DOHH2 (cell line): ENCODE measurements at regions not wholly inside any gene's neighbourhood (a gene's known extent, or its start where the extent isn't known, plus 50 kb on each side); places are given as distances from the start of the nearest gene placed in this dataset.

Source experiments
- H3F3A ChIP-seq: fragments of 200-600 bp; sonication (generic), shearing (Covaris generic); 2 replicates; pipeline ENCODE4 v1.6.0; 2016; ENCODE audit warnings: antibody characterized with exemption, mild to moderate bottlenecking; ENCODE audit not compliant: control insufficient read depth, insufficient read depth
- H3K27ac ChIP-seq: fragments of 200-600 bp; sonication (generic); 2 replicates; pipeline ENCODE4 v1.5.1; 2014; ENCODE audit warnings: low read depth, mild to moderate bottlenecking, low read length, moderate library complexity
- H3K27me3 ChIP-seq: fragments of 200-600 bp; sonication (generic); 2 replicates; pipeline ENCODE4 v1.6.1; 2014; ENCODE audit warnings: mild to moderate bottlenecking, low read length, mixed read lengths; ENCODE audit not compliant: control insufficient read depth
- H3K36me3 ChIP-seq: fragments of 200-600 bp; sonication (generic); 2 replicates; pipeline ENCODE4 v1.6.1; 2014; ENCODE audit warnings: mild to moderate bottlenecking, low read length, moderate library complexity, mixed read lengths; ENCODE audit not compliant: control insufficient read depth
- H3K4me1 ChIP-seq: fragments of 200-600 bp; sonication (generic); 2 replicates; pipeline ENCODE4 v1.6.1; 2014; ENCODE audit warnings: mild to moderate bottlenecking, low read length, mixed read lengths; ENCODE audit not compliant: control insufficient read depth
- H3K4me2 ChIP-seq: fragments of 200-600 bp; sonication (generic); 2 replicates; pipeline ENCODE4 v1.6.0; 2014; ENCODE audit warnings: mild to moderate bottlenecking, low read length, moderate library complexity
- H3K4me3 ChIP-seq: fragments of 200-600 bp; sonication (generic); 2 replicates; pipeline ENCODE4 v1.5.1; 2014; ENCODE audit warnings: mild to moderate bottlenecking, low read length, mixed read lengths
- H3K79me2 ChIP-seq: fragments of 200-600 bp; sonication (generic); 2 replicates; pipeline ENCODE4 v1.6.1; 2014; ENCODE audit warnings: mild to moderate bottlenecking, low read length, mixed read lengths; ENCODE audit not compliant: control insufficient read depth
- H3K9me2 ChIP-seq: fragments of 200-600 bp; sonication (generic); replicated peaks from 2 replicates; pipeline ENCODE4 v1.6.1; 2014; ENCODE audit warnings: mild to moderate bottlenecking, low read length, mixed read lengths; ENCODE audit not compliant: control insufficient read depth
- H3K9me3 ChIP-seq: fragments of 200-600 bp; sonication (generic); 2 replicates; pipeline ENCODE4 v1.6.1; 2014; ENCODE audit warnings: antibody characterized with exemption, low read length, mixed read lengths; ENCODE audit not compliant: control insufficient read depth, insufficient read depth
- H4K20me1 ChIP-seq: fragments of 200-600 bp; sonication (generic); 2 replicates; pipeline ENCODE4 v1.6.0; 2014; ENCODE audit warnings: low read depth, mild to moderate bottlenecking, antibody characterized with exemption, low read length, moderate library complexity; ENCODE audit not compliant: control insufficient read depth, insufficient read depth
- CTCF ChIP-seq: fragments of 200-600 bp; sonication (generic); IDR thresholded peaks from one replicate; pipeline ENCODE4 v1.5.1; 2014; ENCODE audit warnings: antibody characterized with exemption, mild to moderate bottlenecking, low read depth, low read length; ENCODE audit not compliant: poor library complexity, severe bottlenecking
- EZH2phosphoT487 ChIP-seq: fragments of 200-600 bp; sonication (generic); IDR thresholded peaks from 2 replicates; pipeline ENCODE4 v1.6.1; 2017; ENCODE audit warnings: borderline replicate concordance, mild to moderate bottlenecking, antibody characterized with exemption, low read length, moderate library complexity, mixed read lengths

GRCh38 chr11:95524314-95525036 is 265.1 kb downstream of the FAM76B start:
- Histone ChIP-seq H3K27me3 (no peaks in the 10 kb centered on the region), H3K4me2 (no peak overlapping the region), H3K9me3 (no peaks in the 10 kb centered on the region), H3K36me3 (no peaks in the 10 kb centered on the region), H3K79me2 (no peaks in the 10 kb centered on the region), H3K4me1 (no peaks in the 10 kb centered on the region), H4K20me1 (no peaks in the 10 kb centered on the region), H3K4me3 (no peak overlapping the region), H3K9me2 (no peaks in the 10 kb centered on the region), H3F3A (no peaks in the 10 kb centered on the region), H3K27ac (no peak overlapping the region)
- TF ChIP-seq CTCF (no peak), EZH2phosphoT487 (no peak)

DNA sequence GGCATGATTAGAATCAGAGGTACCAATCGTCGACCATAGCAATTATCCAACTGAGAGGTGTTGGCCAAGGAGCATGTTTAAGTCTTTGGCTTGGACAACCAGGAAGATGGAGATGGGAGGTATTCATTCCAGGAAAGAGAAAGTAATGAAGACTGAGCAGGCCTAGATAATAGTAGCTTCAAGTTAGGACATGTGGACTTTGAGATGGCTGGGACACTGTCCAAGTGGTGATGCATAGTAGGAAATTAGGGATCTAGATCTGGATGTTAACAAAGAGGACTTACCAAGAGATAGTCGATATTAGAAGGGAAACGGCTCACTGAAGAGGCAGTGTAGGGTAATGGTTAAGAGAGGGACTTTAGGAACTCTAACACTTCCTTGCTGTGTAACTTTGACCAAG is 266.7 kb downstream of the FAM76B start:
- TF ChIP-seq CTCF, result no peak
- TF ChIP-seq EZH2phosphoT487, result no peak
- Histone ChIP-seq H3K9me2 (no peaks in the 10 kb centered on the region), H3K9me3 (no peaks in the 10 kb centered on the region), H3K4me3 (no peak overlapping the region), H3K27me3 (no peaks in the 10 kb centered on the region), H3K4me2 (no peak overlapping the region), H3K79me2 (no peaks in the 10 kb centered on the region), H3K27ac (no peak overlapping the region), H3F3A (no peaks in the 10 kb centered on the region), H3K36me3 (no peaks in the 10 kb centered on the region), H3K4me1 (no peaks in the 10 kb centered on the region), H4K20me1 (no peaks in the 10 kb centered on the region)

GRCh38 chr11:95521862-95522261 is 267.7 kb downstream of the FAM76B start:
- H3K4me1 ChIP-seq, result no peaks in the 10 kb centered on the region
- no peaks in the 10 kb centered on the region for H3F3A ChIP-seq
- H3K4me2 ChIP-seq, result no peak overlapping the region
- no peaks in the 10 kb centered on the region for H3K9me3 ChIP-seq
- H3K4me3 ChIP-seq, result no peak overlapping the region
- no peaks in the 10 kb centered on the region for H4K20me1 ChIP-seq
- no peaks in the 10 kb centered on the region for H3K79me2 ChIP-seq
- H3K36me3 ChIP-seq, result no peaks in the 10 kb centered on the region
- TF ChIP-seq CTCF, result no peak
- no peak for TF ChIP-seq EZH2phosphoT487
- no peak overlapping the region for H3K27ac ChIP-seq
- H3K9me2 ChIP-seq, result no peaks in the 10 kb centered on the region
- no peaks in the 10 kb centered on the region for H3K27me3 ChIP-seq
